Endothelial cell of umbilical vein (primary cell): ENCODE measurements at regions not wholly inside any gene's neighbourhood (a gene's known extent, or its start where the extent isn't known, plus 50 kb on each side); places are given as distances from the start of the nearest gene placed in this dataset.

Experiments used
- BruUV-seq: library from RNA; stranded (reverse); fragments of 400-500 nt; replicated peaks from 2 replicates; lab custom pipeline; 2021; lab: Mats Ljungman, UMichigan
- CTCF ChIA-PET: fragments of 300-600, 350-600 bp; sonication (Branson Sonifier 250); formaldehyde crosslinking; loops from one replicate; lab custom pipeline; 2021; ENCODE audit warnings: antibody characterized with exemption, inconsistent platforms; lab: Charles Lee
- POLR2A ChIA-PET: fragments of 300-600, 350-600 bp; sonication (Branson Sonifier 250); formaldehyde crosslinking; loops from one replicate; lab custom pipeline; 2021; ENCODE audit warnings: antibody characterized with exemption, inconsistent platforms; lab: Charles Lee
- DNase-seq: peaks from one replicate; pipeline ENCODE4 v3.0.0-alpha.2; 2011; ENCODE audit warnings: low read depth, low spot score
- FAIRE-seq: peaks from 2 replicates; lab custom pipeline; 2011; peaks lifted over from hg19 to GRCh38; lab: Jason Lieb, UNC
- H2AFZ ChIP-seq: 2 replicates; pipeline ENCODE4 v1.6.0; 2012; ENCODE audit warnings: low read depth, low read length, control low read depth, inconsistent platforms
- H3K27ac ChIP-seq: 2 replicates; pipeline ENCODE4 v1.5.1; 2011; ENCODE audit warnings: low read depth, mild to moderate bottlenecking, control low read depth, low read length, moderate library complexity; ENCODE audit not compliant: insufficient read depth
- H3K27me3 ChIP-seq, 2 experiments: 2 replicates each; pipeline versions ENCODE4 v1.6.0 to v1.6.1; 2011; ENCODE audit warnings: low read length in 2 of 2, mixed read lengths in 1 of 2; ENCODE audit not compliant: control insufficient read depth in 2 of 2, insufficient read depth in 2 of 2
- H3K36me3 ChIP-seq, 2 experiments: 2 replicates in 1 of 2; 3 replicates in 1 of 2; pipeline ENCODE4 v1.5.1; 2011; ENCODE audit warnings: low read length in 2 of 2, mild to moderate bottlenecking in 1 of 2, moderate library complexity in 1 of 2; ENCODE audit not compliant: control insufficient read depth in 2 of 2, insufficient read depth in 2 of 2; ENCODE audit errors: extremely low read depth in 1 of 2
- H3K4me1 ChIP-seq: 3 replicates; pipeline ENCODE4 v1.5.1; 2011; ENCODE audit warnings: mild to moderate bottlenecking, low read length; ENCODE audit not compliant: control insufficient read depth, insufficient read depth; ENCODE audit errors: extremely low read depth
- H3K4me2 ChIP-seq: 2 replicates; pipeline ENCODE4 v1.6.1; 2011; ENCODE audit warnings: low read length, control low read depth, mixed read lengths; ENCODE audit not compliant: insufficient read depth
- H3K4me3 ChIP-seq, 3 experiments: fragments of 200-600 bp in 1 of 3; sonication (generic), shearing (Covaris generic) in 1 of 3; replicated peaks in 1 of 3; 2 replicates each; pipeline ENCODE4 v1.5.1; 2011 to 2016; ENCODE audit warnings: control low read depth in 3 of 3, low read length in 3 of 3, mild to moderate bottlenecking in 2 of 3, inconsistent platforms in 1 of 3, low read depth in 1 of 3, moderate library complexity in 1 of 3; ENCODE audit not compliant: insufficient read depth in 1 of 3
- H3K79me2 ChIP-seq: 2 replicates; pipeline ENCODE4 v1.6.0; 2012; ENCODE audit warnings: low read length, inconsistent platforms; ENCODE audit not compliant: control insufficient read depth, insufficient read depth
- H3K9ac ChIP-seq: replicated peaks from 2 replicates; pipeline ENCODE3; 2011; ENCODE audit warnings: low read length, control low read depth; ENCODE audit not compliant: insufficient read depth; ENCODE audit errors: extremely low read depth
- H3K9me1 ChIP-seq: replicated peaks from 3 replicates; pipeline ENCODE4 v1.6.0; 2011; ENCODE audit warnings: mild to moderate bottlenecking, low read length; ENCODE audit not compliant: control insufficient read depth, insufficient read depth; ENCODE audit errors: extremely low read depth
- H3K9me3 ChIP-seq: replicated peaks from 2 replicates; pipeline ENCODE4 v1.5.1; 2012; ENCODE audit warnings: low read length, inconsistent platforms; ENCODE audit not compliant: control insufficient read depth, insufficient read depth
- H4K20me1 ChIP-seq: replicated peaks from 2 replicates; pipeline ENCODE3; 2011; ENCODE audit warnings: mild to moderate bottlenecking, low read length; ENCODE audit not compliant: control insufficient read depth, insufficient read depth; ENCODE audit errors: extremely low read depth
- EZH2 ChIP-seq: IDR thresholded peaks from 2 replicates; pipeline ENCODE4 v1.6.1; 2012; ENCODE audit warnings: borderline replicate concordance, low read depth, mild to moderate bottlenecking, moderate library complexity, low read length, inconsistent platforms; ENCODE audit not compliant: severe bottlenecking
- FOS ChIP-seq: IDR thresholded peaks from 2 replicates; pipeline ENCODE4 v1.6.1; 2011; ENCODE audit warnings: mild to moderate bottlenecking, low read length, moderate library complexity, borderline replicate concordance; ENCODE audit not compliant: insufficient read depth
- GATA2 ChIP-seq: IDR thresholded peaks from 2 replicates; pipeline ENCODE4 v1.7.0; 2011; ENCODE audit warnings: low read depth, mild to moderate bottlenecking, moderate library complexity, mixed read lengths, low read length; ENCODE audit not compliant: insufficient read length, insufficient read depth
- JUN ChIP-seq: IDR thresholded peaks from 2 replicates; pipeline ENCODE4 v1.6.1; 2011; ENCODE audit warnings: borderline replicate concordance, low read depth; ENCODE audit not compliant: insufficient read length, insufficient read depth
- MYC ChIP-seq: IDR thresholded peaks from one replicate; pipeline ENCODE4 v1.6.1; 2011; ENCODE audit warnings: mild to moderate bottlenecking, low read depth, low read length
- POLR2A ChIP-seq: IDR thresholded peaks from 2 replicates; pipeline ENCODE4 v1.6.1; 2012; ENCODE audit warnings: low read depth, mild to moderate bottlenecking, control low read depth, low read length
- POLR2AphosphoS5 ChIP-seq: IDR thresholded peaks from 2 replicates; pipeline ENCODE4 v1.6.1; 2012; ENCODE audit warnings: low read depth, mild to moderate bottlenecking, control low read depth, low read length, moderate library complexity; ENCODE audit not compliant: insufficient read depth
- dilution Hi-C: fragments of 300-500 bp; cut with MboI; formaldehyde crosslinking; loops from one replicate; pipeline ENCODE4 v1.15.0; 2019; ENCODE audit warnings: low sequenced_read_pairs; ENCODE audit not compliant: extremely low pct_ligation_motif_present
- intact Hi-C: fragments of 100-400 bp; cut with micrococcal nuclease; formaldehyde crosslinking; loops from one replicate; pipeline ENCODE4 v1.10.0; 2022
- TF ChIP-seq, protein P1 (sequence below): IDR thresholded peaks from 2 replicates; pipeline ENCODE4 v1.6.1; 2011; ENCODE audit not compliant: insufficient read depth, insufficient read length
- TF ChIP-seq, protein P2 (sequence below), 2 donors: IDR thresholded peaks; 1 replicate in 1 of 2; 2 replicates in 1 of 2; pipeline ENCODE4 v1.5.1; 2011; ENCODE audit warnings: low read length in 2 of 2, mild to moderate bottlenecking in 2 of 2, moderate library complexity in 2 of 2, control low read depth in 1 of 2, inconsistent platforms in 1 of 2, low read depth in 1 of 2; ENCODE audit not compliant: insufficient read depth in 1 of 2; ENCODE audit errors: extremely low read depth in 1 of 2

DNA sequence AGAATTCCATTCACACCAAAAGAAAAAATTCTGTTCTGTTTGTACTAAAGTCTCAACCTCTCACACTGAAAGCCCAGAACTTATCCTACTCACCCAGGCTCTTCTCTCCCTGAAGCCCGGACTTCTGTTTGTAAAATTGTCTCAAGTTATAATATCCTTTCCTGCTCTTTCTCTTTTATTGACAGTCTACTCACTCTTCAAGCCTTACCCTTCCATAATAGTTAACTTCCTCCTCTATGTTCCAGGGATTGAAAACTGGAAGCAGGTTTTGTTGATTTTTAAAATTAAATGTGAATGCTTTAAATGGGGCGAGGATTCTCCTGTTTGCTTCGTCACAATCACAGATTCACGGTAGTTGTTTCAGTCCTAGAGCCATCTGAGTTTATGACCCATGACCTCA, 51.7 kb upstream of the CCDC112 start:
- CTCF ChIA-PET, result interaction anchor here (1.5 kb wide), 1 partner anchor 114 kb away, joined by 3 read pairs; no protein-coding TSS in a partner anchor

More for the DNA sequence above, 51.7 kb upstream of the CCDC112 start:
- no peak for DNase-seq
- Histone ChIP-seq H3K36me3 (no peaks in the 10 kb centered on the region), H3K4me2 (no peak overlapping the region), H3K27me3 (no peaks in the 10 kb centered on the region), H3K79me2 (no peaks in the 10 kb centered on the region), H3K9me3 (no peaks in the 10 kb centered on the region), H4K20me1 (no peaks in the 10 kb centered on the region), H3K9ac (no peak overlapping the region), H3K4me3 (no peak overlapping the region), H3K9me1 (no peaks in the 10 kb centered on the region), H2AFZ (no peak overlapping the region), H3K4me1 (peaks cover 18% of the 10 kb centered on the region), H3K27ac (no peak overlapping the region)
- intact Hi-C loops (loop anchor here (5.0 kb wide), 1 partner anchor 114 kb away; no protein-coding TSS in a partner anchor), dilution Hi-C loops (no loop called here)
- POLR2A ChIA-PET, result no interaction called here
- BruUV-seq, result no TSS peak
- TF ChIP-seq POLR2A, result no peak
- TF ChIP-seq, protein P1, sequence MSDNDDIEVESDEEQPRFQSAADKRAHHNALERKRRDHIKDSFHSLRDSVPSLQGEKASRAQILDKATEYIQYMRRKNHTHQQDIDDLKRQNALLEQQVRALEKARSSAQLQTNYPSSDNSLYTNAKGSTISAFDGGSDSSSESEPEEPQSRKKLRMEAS, result no peak
- TF ChIP-seq JUN, result no peak
- TF ChIP-seq POLR2AphosphoS5, result no peak
- TF ChIP-seq, protein P2, sequence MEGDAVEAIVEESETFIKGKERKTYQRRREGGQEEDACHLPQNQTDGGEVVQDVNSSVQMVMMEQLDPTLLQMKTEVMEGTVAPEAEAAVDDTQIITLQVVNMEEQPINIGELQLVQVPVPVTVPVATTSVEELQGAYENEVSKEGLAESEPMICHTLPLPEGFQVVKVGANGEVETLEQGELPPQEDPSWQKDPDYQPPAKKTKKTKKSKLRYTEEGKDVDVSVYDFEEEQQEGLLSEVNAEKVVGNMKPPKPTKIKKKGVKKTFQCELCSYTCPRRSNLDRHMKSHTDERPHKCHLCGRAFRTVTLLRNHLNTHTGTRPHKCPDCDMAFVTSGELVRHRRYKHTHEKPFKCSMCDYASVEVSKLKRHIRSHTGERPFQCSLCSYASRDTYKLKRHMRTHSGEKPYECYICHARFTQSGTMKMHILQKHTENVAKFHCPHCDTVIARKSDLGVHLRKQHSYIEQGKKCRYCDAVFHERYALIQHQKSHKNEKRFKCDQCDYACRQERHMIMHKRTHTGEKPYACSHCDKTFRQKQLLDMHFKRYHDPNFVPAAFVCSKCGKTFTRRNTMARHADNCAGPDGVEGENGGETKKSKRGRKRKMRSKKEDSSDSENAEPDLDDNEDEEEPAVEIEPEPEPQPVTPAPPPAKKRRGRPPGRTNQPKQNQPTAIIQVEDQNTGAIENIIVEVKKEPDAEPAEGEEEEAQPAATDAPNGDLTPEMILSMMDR (IDR thresholded peaks at IDR 0.05; ENCODE audit: extremely low read depth in 1 of 2, insufficient read depth in 1 of 2, low read depth in 1 of 2, low read length in 2 of 2), result no peak
- no peak for TF ChIP-seq MYC
- TF ChIP-seq GATA2, result no peak
- no peak for TF ChIP-seq EZH2
- no peak for TF ChIP-seq FOS
- no peak for FAIRE-seq
